ENCODE measurements at regions not wholly inside any gene's neighbourhood (a gene's known extent, or its start where the extent isn't known, plus 50 kb on each side); places are given as distances from the start of the nearest gene placed in this dataset.
"Not testable (repeated sequence)": the region's sequence is repeated elsewhere in the genome, so short reads cannot be mapped to it uniquely, and the experiment has no call there.

GRCh38 chr4:82241534-82241933, 132.3 kb downstream of the HNRNPD start:
- no peak overlapping the region for H3K9ac ChIP-seq (ENCODE audit: low read depth, low read length)
- no peaks in the 10 kb centered on the region for H3K9me3 ChIP-seq (replicated peaks; ENCODE audit: low read length)

GRCh38 chr4:82240410-82240809, 133.4 kb downstream of the HNRNPD start:
- Histone ChIP-seq H3K9me3 (replicated peaks; ENCODE audit: low read length) (no peaks in the 10 kb centered on the region), H3K4me1 (ENCODE audit: control insufficient read depth, insufficient read depth, low read length) (no peaks in the 10 kb centered on the region), H3K36me3 (ENCODE audit: insufficient read depth, low read length) (no peaks in the 10 kb centered on the region), H3K4me3 (ENCODE audit: low read length) (no peak overlapping the region), H3K4me2 (ENCODE audit: low read length) (no peak overlapping the region), H3K27me3 (ENCODE audit: control insufficient read depth, insufficient read depth, low read length) (no peaks in the 10 kb centered on the region), H3K9ac (ENCODE audit: low read depth, low read length) (no peak overlapping the region)

More at GRCh38 chr4:82241534-82241933, 132.3 kb downstream of the HNRNPD start:
- Histone ChIP-seq H3K4me2 (ENCODE audit: low read length) (no peak overlapping the region), H3K27me3 (ENCODE audit: control insufficient read depth, insufficient read depth, low read length) (no peaks in the 10 kb centered on the region), H3K36me3 (ENCODE audit: insufficient read depth, low read length) (no peaks in the 10 kb centered on the region), H3K4me3 (ENCODE audit: low read length) (no peak overlapping the region), H3K4me1 (ENCODE audit: control insufficient read depth, insufficient read depth, low read length) (no peaks in the 10 kb centered on the region)

- not testable (repeated sequence) for H3K27me3 ChIP-seq (ENCODE audit: control insufficient read depth, insufficient read depth, low read length); H3K9ac ChIP-seq (ENCODE audit: low read depth, low read length)
Measured at GRCh38 chr4:82237142-82237541, 136.6 kb downstream of the HNRNPD start.

DNA sequence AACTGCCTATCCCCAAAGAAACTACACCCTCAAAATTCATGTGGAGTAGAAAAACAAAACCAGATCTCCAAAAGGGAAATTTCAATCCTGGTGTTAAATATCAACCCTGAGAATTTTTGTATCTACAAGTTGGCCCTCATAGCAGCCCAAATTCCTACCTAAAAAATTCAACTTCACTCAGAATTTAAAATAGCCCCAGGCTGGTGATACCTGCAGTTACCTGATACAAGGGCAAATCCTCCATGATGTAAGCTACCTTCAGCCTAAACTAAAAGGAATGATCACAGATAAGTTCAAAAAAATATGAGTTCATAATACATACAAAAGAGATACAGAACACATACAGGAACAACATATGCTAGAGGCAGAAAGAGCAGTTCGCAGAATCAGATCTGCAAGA, 138.4 kb downstream of the HNRNPD start:
- Histone ChIP-seq H3K9me3 (replicated peaks; ENCODE audit: low read length) (no peaks in the 10 kb centered on the region), H3K4me1 (ENCODE audit: control insufficient read depth, insufficient read depth, low read length) (no peaks in the 10 kb centered on the region), H3K27me3 (ENCODE audit: control insufficient read depth, insufficient read depth, low read length) (no peaks in the 10 kb centered on the region), H3K4me2 (ENCODE audit: low read length) (no peak overlapping the region), H3K9ac (ENCODE audit: low read depth, low read length) (no peak overlapping the region), H3K36me3 (ENCODE audit: insufficient read depth, low read length) (no peaks in the 10 kb centered on the region), H3K4me3 (ENCODE audit: low read length) (no peak overlapping the region)

More at GRCh38 chr4:82237142-82237541, 136.6 kb downstream of the HNRNPD start:
- H3K4me2 ChIP-seq (ENCODE audit: low read length); H3K4me1 ChIP-seq (ENCODE audit: control insufficient read depth, insufficient read depth, low read length); H3K36me3 ChIP-seq (ENCODE audit: insufficient read depth, low read length); H3K9me3 ChIP-seq (replicated peaks; ENCODE audit: low read length); H3K4me3 ChIP-seq (ENCODE audit: low read length): not testable (repeated sequence)

GRCh38 chr4:82232891-82233290, 140.9 kb downstream of the HNRNPD start:
- Histone ChIP-seq H3K9me3 (replicated peaks; ENCODE audit: low read length) (no peaks in the 10 kb centered on the region), H3K4me3 (ENCODE audit: low read length) (no peak overlapping the region), H3K27me3 (ENCODE audit: control insufficient read depth, insufficient read depth, low read length) (no peaks in the 10 kb centered on the region), H3K4me1 (ENCODE audit: control insufficient read depth, insufficient read depth, low read length) (no peaks in the 10 kb centered on the region), H3K9ac (ENCODE audit: low read depth, low read length) (no peak overlapping the region), H3K4me2 (ENCODE audit: low read length) (no peak overlapping the region), H3K36me3 (ENCODE audit: insufficient read depth, low read length) (no peaks in the 10 kb centered on the region)

DNA sequence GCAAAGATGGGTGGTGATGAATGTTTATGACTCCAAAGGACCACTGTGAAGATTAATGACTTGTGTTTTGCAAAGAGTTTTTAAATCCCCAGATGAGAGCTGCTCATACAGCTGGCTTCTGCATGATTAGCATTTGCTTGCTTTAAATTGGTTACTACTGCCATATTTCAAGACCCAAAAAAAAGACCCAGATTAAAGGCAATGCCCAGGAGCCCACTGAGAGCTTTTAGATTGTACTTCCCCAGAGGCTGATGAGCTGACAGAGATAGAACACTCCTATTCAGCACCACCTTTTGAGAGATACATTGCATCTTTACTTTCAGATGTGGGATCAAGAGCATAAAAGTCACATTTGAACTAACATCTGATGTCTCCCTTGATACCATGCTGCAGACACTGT, 142.0 kb downstream of the HNRNPD start:
- Histone ChIP-seq H3K4me3 (ENCODE audit: low read length) (no peak overlapping the region), H3K27me3 (ENCODE audit: control insufficient read depth, insufficient read depth, low read length) (no peaks in the 10 kb centered on the region), H3K9me3 (replicated peaks; ENCODE audit: low read length) (no peaks in the 10 kb centered on the region), H3K36me3 (ENCODE audit: insufficient read depth, low read length) (no peaks in the 10 kb centered on the region), H3K4me2 (ENCODE audit: low read length) (no peak overlapping the region), H3K4me1 (ENCODE audit: control insufficient read depth, insufficient read depth, low read length) (no peaks in the 10 kb centered on the region), H3K9ac (ENCODE audit: low read depth, low read length) (no peak overlapping the region)

- H3K9ac ChIP-seq (ENCODE audit: low read depth, low read length) = no peak overlapping the region
- no peak overlapping the region for H3K4me3 ChIP-seq (ENCODE audit: low read length)
- no peaks in the 10 kb centered on the region for H3K9me3 ChIP-seq (replicated peaks; ENCODE audit: low read length)
- no peak overlapping the region for H3K4me2 ChIP-seq (ENCODE audit: low read length)
- no peaks in the 10 kb centered on the region for H3K4me1 ChIP-seq (ENCODE audit: control insufficient read depth, insufficient read depth, low read length)
- H3K27me3 ChIP-seq (ENCODE audit: control insufficient read depth, insufficient read depth, low read length) = no peaks in the 10 kb centered on the region
- H3K36me3 ChIP-seq (ENCODE audit: insufficient read depth, low read length) = no peaks in the 10 kb centered on the region
Measured at GRCh38 chr4:82230306-82230705, 143.5 kb downstream of the HNRNPD start.

DNA sequence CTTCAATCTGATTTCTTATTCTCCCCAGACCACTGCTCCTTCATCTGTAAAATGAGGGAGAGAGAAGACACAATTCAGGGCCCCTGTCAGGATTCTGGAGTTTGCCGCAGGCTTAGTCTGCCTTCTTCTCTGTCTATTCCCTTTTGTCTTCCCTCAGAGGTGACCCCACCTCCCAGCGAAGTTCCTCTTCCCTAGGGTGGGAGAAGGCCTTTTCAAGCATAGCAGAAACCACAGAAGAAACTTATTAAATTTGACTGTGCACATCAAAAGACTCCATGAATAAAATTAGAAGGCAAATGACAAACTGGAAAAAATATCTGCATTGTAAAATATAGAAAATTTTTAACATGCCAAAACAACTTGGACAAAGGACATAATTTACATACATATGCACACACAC, 148.8 kb downstream of the HNRNPD start:
- H3K9ac ChIP-seq (ENCODE audit: low read depth, low read length) = no peak overlapping the region
- no peaks in the 10 kb centered on the region for H3K36me3 ChIP-seq (ENCODE audit: insufficient read depth, low read length)
- H3K4me3 ChIP-seq (ENCODE audit: low read length) = no peak overlapping the region
- no peaks in the 10 kb centered on the region for H3K9me3 ChIP-seq (replicated peaks; ENCODE audit: low read length)
- H3K27me3 ChIP-seq (ENCODE audit: control insufficient read depth, insufficient read depth, low read length) = no peaks in the 10 kb centered on the region
- H3K4me1 ChIP-seq (ENCODE audit: control insufficient read depth, insufficient read depth, low read length) = no peaks in the 10 kb centered on the region
- no peak overlapping the region for H3K4me2 ChIP-seq (ENCODE audit: low read length)

GRCh38 chr4:82223715-82224114, 150.1 kb downstream of the HNRNPD start:
- H3K27me3 ChIP-seq (ENCODE audit: control insufficient read depth, insufficient read depth, low read length) = no peaks in the 10 kb centered on the region
- no peaks in the 10 kb centered on the region for H3K9me3 ChIP-seq (replicated peaks; ENCODE audit: low read length)
- no peak overlapping the region for H3K9ac ChIP-seq (ENCODE audit: low read depth, low read length)
- no peak overlapping the region for H3K4me2 ChIP-seq (ENCODE audit: low read length)
- no peaks in the 10 kb centered on the region for H3K36me3 ChIP-seq (ENCODE audit: insufficient read depth, low read length)
- H3K4me1 ChIP-seq (ENCODE audit: control insufficient read depth, insufficient read depth, low read length) = no peaks in the 10 kb centered on the region
- no peak overlapping the region for H3K4me3 ChIP-seq (ENCODE audit: low read length)

DNA sequence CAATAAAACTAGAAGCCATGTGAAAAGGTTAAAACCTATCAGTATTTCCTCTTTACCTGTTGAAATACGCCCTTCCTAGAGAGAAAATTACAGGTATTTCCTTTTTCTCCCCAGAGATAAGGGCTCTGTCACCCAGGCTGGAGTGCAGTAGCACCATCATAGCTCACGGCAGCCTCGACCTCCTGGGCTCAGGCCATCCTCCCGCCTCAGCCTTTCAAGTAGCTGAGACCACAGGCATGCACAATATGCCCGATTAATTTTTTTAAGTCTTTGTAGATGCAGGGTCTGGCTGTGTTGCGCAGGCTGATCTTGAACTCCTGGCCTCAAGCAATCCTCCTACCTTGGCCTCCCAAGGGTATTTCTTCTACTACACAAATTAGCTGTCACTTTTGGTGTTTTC, 154.4 kb downstream of the HNRNPD start:
- Histone ChIP-seq H3K4me3 (ENCODE audit: low read length) (no peak overlapping the region), H3K9ac (ENCODE audit: low read depth, low read length) (no peak overlapping the region), H3K4me2 (ENCODE audit: low read length) (no peak overlapping the region), H3K4me1 (ENCODE audit: control insufficient read depth, insufficient read depth, low read length) (no peaks in the 10 kb centered on the region), H3K36me3 (ENCODE audit: insufficient read depth, low read length) (no peaks in the 10 kb centered on the region), H3K27me3 (ENCODE audit: control insufficient read depth, insufficient read depth, low read length) (no peaks in the 10 kb centered on the region), H3K9me3 (replicated peaks; ENCODE audit: low read length) (no peaks in the 10 kb centered on the region)

GRCh38 chr4:82217986-82218715, 155.6 kb downstream of the HNRNPD start:
- no peak overlapping the region for H3K9ac ChIP-seq (ENCODE audit: low read depth, low read length)
- no peaks in the 10 kb centered on the region for H3K4me1 ChIP-seq (ENCODE audit: control insufficient read depth, insufficient read depth, low read length)
- no peak overlapping the region for H3K4me2 ChIP-seq (ENCODE audit: low read length)

DNA sequence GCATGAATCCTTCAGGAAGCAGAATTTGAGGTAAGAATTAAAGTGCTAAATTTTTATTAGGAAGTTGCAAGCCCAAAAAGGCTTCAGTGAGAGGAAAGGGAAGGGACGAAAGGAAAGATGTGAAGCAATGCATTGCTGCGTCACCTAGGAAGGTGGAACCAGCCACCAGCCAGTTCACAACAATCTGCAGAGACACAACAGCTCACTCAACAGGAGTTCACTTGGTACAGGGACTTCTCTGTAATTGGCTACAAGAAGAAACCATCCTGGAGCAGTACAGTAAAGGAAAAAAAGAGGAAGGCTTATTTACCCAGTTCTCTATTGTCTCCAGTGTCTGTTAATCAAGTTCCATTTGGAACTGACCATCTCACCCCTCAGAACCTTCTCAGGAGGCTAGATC, 157.6 kb downstream of the HNRNPD start:
- Histone ChIP-seq H3K4me1 (ENCODE audit: control insufficient read depth, insufficient read depth, low read length) (no peaks in the 10 kb centered on the region), H3K4me3 (ENCODE audit: low read length) (no peak overlapping the region), H3K9ac (ENCODE audit: low read depth, low read length) (no peak overlapping the region), H3K27me3 (ENCODE audit: control insufficient read depth, insufficient read depth, low read length) (no peaks in the 10 kb centered on the region), H3K4me2 (ENCODE audit: low read length) (no peak overlapping the region), H3K36me3 (ENCODE audit: insufficient read depth, low read length) (no peaks in the 10 kb centered on the region), H3K9me3 (replicated peaks; ENCODE audit: low read length) (no peaks in the 10 kb centered on the region)

More at GRCh38 chr4:82217986-82218715, 155.6 kb downstream of the HNRNPD start:
- Histone ChIP-seq H3K9me3 (replicated peaks; ENCODE audit: low read length) (no peaks in the 10 kb centered on the region), H3K4me3 (ENCODE audit: low read length) (no peak overlapping the region), H3K36me3 (ENCODE audit: insufficient read depth, low read length) (no peaks in the 10 kb centered on the region), H3K27me3 (ENCODE audit: control insufficient read depth, insufficient read depth, low read length) (no peaks in the 10 kb centered on the region)

All from skeletal muscle satellite cell (primary cell).